ENCODE measurements at regions not wholly inside any gene's neighbourhood (a gene's known extent, or its start where the extent isn't known, plus 50 kb on each side); places are given as distances from the start of the nearest gene placed in this dataset.

DNA sequence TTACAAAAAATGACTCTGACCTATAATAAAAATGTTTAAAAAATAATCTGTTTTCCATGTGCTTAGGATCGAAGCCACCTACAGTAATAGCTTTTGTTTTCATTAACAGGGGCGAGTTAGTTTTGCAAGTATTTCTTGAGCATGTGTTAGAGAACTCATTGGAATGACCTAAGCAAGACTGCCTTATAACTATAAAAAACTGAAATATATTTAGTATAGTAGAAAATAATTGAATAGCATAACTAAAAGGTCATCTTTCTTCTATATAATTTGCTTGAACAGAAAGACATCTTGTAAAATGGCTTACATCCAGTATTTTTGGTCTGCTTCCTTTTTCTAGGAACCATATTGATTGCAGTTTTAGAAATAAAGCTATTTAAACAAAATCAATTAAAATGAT, 241.5 kb upstream of the NRIP1 start:
- TF ChIP-seq, protein P1, sequence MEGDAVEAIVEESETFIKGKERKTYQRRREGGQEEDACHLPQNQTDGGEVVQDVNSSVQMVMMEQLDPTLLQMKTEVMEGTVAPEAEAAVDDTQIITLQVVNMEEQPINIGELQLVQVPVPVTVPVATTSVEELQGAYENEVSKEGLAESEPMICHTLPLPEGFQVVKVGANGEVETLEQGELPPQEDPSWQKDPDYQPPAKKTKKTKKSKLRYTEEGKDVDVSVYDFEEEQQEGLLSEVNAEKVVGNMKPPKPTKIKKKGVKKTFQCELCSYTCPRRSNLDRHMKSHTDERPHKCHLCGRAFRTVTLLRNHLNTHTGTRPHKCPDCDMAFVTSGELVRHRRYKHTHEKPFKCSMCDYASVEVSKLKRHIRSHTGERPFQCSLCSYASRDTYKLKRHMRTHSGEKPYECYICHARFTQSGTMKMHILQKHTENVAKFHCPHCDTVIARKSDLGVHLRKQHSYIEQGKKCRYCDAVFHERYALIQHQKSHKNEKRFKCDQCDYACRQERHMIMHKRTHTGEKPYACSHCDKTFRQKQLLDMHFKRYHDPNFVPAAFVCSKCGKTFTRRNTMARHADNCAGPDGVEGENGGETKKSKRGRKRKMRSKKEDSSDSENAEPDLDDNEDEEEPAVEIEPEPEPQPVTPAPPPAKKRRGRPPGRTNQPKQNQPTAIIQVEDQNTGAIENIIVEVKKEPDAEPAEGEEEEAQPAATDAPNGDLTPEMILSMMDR (IDR thresholded peaks at IDR 0.05) = no peak
- TF ChIP-seq ZFX (IDR thresholded peaks at IDR 0.05; ENCODE audit: borderline replicate concordance) = no peak
